Nephron progenitor cell (in vitro differentiated cells): ENCODE measurements at regions not wholly inside any gene's neighbourhood (a gene's known extent, or its start where the extent isn't known, plus 50 kb on each side); places are given as distances from the start of the nearest gene placed in this dataset.
A peak's percentile ranks its signal among the peaks of the same experiment; 100 is the strongest.
"Not testable (repeated sequence)": the region's sequence is repeated elsewhere in the genome, so short reads cannot be mapped to it uniquely, and the experiment has no call there.

Experiments
- DNase-seq: peaks from one replicate; pipeline ENCODE4 v3.0.0; 2021
- H3K27ac Mint-ChIP-seq: 2 replicates; pipeline ENCODE4 v1.8.0; 2021; ENCODE audit warnings: mild to moderate bottlenecking, moderate library complexity, mixed read lengths
- H3K27me3 Mint-ChIP-seq: 2 replicates; pipeline ENCODE4 v1.8.0; 2021; ENCODE audit warnings: mild to moderate bottlenecking, low read depth, mixed read lengths; ENCODE audit not compliant: poor library complexity
- H3K36me3 Mint-ChIP-seq: 2 replicates; pipeline ENCODE4 v1.8.0; 2021; ENCODE audit warnings: low read depth, mixed read lengths
- H3K4me1 Mint-ChIP-seq: 2 replicates; pipeline ENCODE4 v1.8.0; 2021; ENCODE audit warnings: mixed read lengths
- H3K4me3 Mint-ChIP-seq: 2 replicates; pipeline ENCODE4 v1.8.0; 2021; ENCODE audit warnings: mild to moderate bottlenecking, moderate library complexity, mixed read lengths
- H3K9me3 Mint-ChIP-seq: 2 replicates; pipeline ENCODE4 v1.8.0; 2021; ENCODE audit warnings: mild to moderate bottlenecking, moderate library complexity, mixed read lengths
- CTCF ChIP-seq: fragments of 200-600 bp; sonication (generic); IDR thresholded peaks from 2 replicates; pipeline ENCODE4 v1.5.0; 2021; ENCODE audit warnings: antibody characterized with exemption

- Mint-ChIP-seq H3K4me1 (peaks cover 33% of the 10 kb centered on the region), H3K27ac (peak overlapping the region; percentile 88), H3K4me3 (no peak overlapping the region), H3K36me3 (no peaks in the 10 kb centered on the region), H3K9me3 (no peaks in the 10 kb centered on the region), H3K27me3 (peaks cover 6% of the 10 kb centered on the region)
- peak; percentile 68 for DNase-seq
- no peak for TF ChIP-seq CTCF
These were observed 73.4 kb upstream of the MELK start for GRCh38 chr9:36499174-36499890.

GRCh38 chr9:36493564-36493963 lies 79.1 kb upstream of the MELK start:
- H3K4me3 Mint-ChIP-seq, DNase-seq, H3K27me3 Mint-ChIP-seq, H3K9me3 Mint-ChIP-seq, H3K36me3 Mint-ChIP-seq, H3K27ac Mint-ChIP-seq: not testable (repeated sequence)
- H3K4me1 Mint-ChIP-seq = peaks cover 33% of the 10 kb centered on the region

- no peak overlapping the region for H3K4me3 Mint-ChIP-seq
- no peaks in the 10 kb centered on the region for H3K9me3 Mint-ChIP-seq
- H3K36me3 Mint-ChIP-seq = no peaks in the 10 kb centered on the region
- TF ChIP-seq CTCF = no peak
- H3K27me3 Mint-ChIP-seq = peaks cover 3% of the 10 kb centered on the region
- H3K27ac Mint-ChIP-seq = no peak overlapping the region
- DNase-seq = no peak
- peaks cover 40% of the 10 kb centered on the region for H3K4me1 Mint-ChIP-seq
These were observed 79.8 kb upstream of the MELK start for GRCh38 chr9:36492865-36493264.

GRCh38 chr9:36489453-36489852 lies 83.2 kb upstream of the MELK start:
- Mint-ChIP-seq H3K9me3 (no peaks in the 10 kb centered on the region), H3K27ac (peak overlapping the region; percentile 3), H3K36me3 (no peaks in the 10 kb centered on the region), H3K27me3 (peaks cover 4% of the 10 kb centered on the region), H3K4me1 (peaks cover 52% of the 10 kb centered on the region), H3K4me3 (peak overlapping the region; percentile 30)
- TF ChIP-seq CTCF = no peak
- DNase-seq = no peak

GRCh38 chr9:36488389-36488756 lies 84.3 kb upstream of the MELK start:
- no peak for TF ChIP-seq CTCF
- peaks cover 62% of the 10 kb centered on the region for H3K4me1 Mint-ChIP-seq

GRCh38 chr9:36487482-36488388 lies 85.0 kb upstream of the MELK start:
- Mint-ChIP-seq H3K4me3 (peak overlapping the region; percentile 88), H3K27ac (peak overlapping the region; percentile 92), H3K9me3 (no peaks in the 10 kb centered on the region), H3K36me3 (no peaks in the 10 kb centered on the region), H3K4me1 (peaks cover 64% of the 10 kb centered on the region), H3K27me3 (peaks cover 4% of the 10 kb centered on the region)
- no peak for TF ChIP-seq CTCF
- DNase-seq = peak; percentile 91

More at GRCh38 chr9:36488389-36488756, 84.3 kb upstream of the MELK start:
- Mint-ChIP-seq H3K27me3 (peaks cover 4% of the 10 kb centered on the region), H3K4me3 (peak overlapping the region; percentile 88), H3K9me3 (no peaks in the 10 kb centered on the region), H3K27ac (peak overlapping the region; percentile 92), H3K36me3 (no peaks in the 10 kb centered on the region)
- DNase-seq = no peak
